OCI-LY1 (cell line): ENCODE measurements at regions not wholly inside any gene's neighbourhood (a gene's known extent, or its start where the extent isn't known, plus 50 kb on each side); places are given as distances from the start of the nearest gene placed in this dataset.

Experiments used
- H2AFZ ChIP-seq: fragments of 200-600 bp; sonication (generic), shearing (Covaris generic); 2 replicates; pipeline ENCODE4 v1.6.0; 2014; ENCODE audit warnings: antibody characterized with exemption, mild to moderate bottlenecking, low read length
- H3F3A ChIP-seq: fragments of 200-600 bp; sonication (generic), shearing (Covaris generic); 2 replicates; pipeline ENCODE4 v1.6.0; 2014; ENCODE audit warnings: mild to moderate bottlenecking, antibody characterized with exemption, low read length, moderate library complexity; ENCODE audit not compliant: insufficient read depth
- H3K27ac ChIP-seq: fragments of 200-600 bp; sonication (generic); 2 replicates; pipeline ENCODE4 v1.5.1; 2014; ENCODE audit warnings: low read length, mixed run types, mild to moderate bottlenecking, low read depth; ENCODE audit not compliant: poor library complexity, severe bottlenecking
- H3K27me3 ChIP-seq: fragments of 200-600 bp; sonication (generic); 2 replicates; pipeline ENCODE4 v1.6.0; 2014; ENCODE audit warnings: antibody characterized with exemption, mild to moderate bottlenecking, low read length, moderate library complexity; ENCODE audit not compliant: insufficient read depth
- H3K36me3 ChIP-seq: fragments of 200-600 bp; sonication (generic); 2 replicates; pipeline ENCODE4 v1.6.1; 2014; ENCODE audit warnings: mild to moderate bottlenecking, antibody characterized with exemption, low read length, moderate library complexity, mixed read lengths; ENCODE audit not compliant: insufficient read depth
- H3K4me1 ChIP-seq: fragments of 200-600 bp; sonication (generic); 2 replicates; pipeline ENCODE4 v1.5.1; 2014; ENCODE audit warnings: mild to moderate bottlenecking, low read length, moderate library complexity; ENCODE audit not compliant: insufficient read depth, severe bottlenecking
- H3K4me2 ChIP-seq: fragments of 200-600 bp; sonication (generic), shearing (Covaris generic); 2 replicates; pipeline ENCODE4 v1.6.1; 2014; ENCODE audit warnings: low read length
- H3K4me3 ChIP-seq: fragments of 200-600 bp; sonication (generic); 2 replicates; pipeline ENCODE4 v1.5.1; 2014; ENCODE audit warnings: low read length, low read depth, mild to moderate bottlenecking, mixed read lengths; ENCODE audit not compliant: poor library complexity, severe bottlenecking
- H3K79me2 ChIP-seq: fragments of 200-600 bp; shearing (Covaris generic); 2 replicates; pipeline ENCODE4 v1.6.1; 2016; ENCODE audit warnings: mixed run types, low read length, mixed read lengths; ENCODE audit not compliant: insufficient read depth
- H3K9ac ChIP-seq: fragments of 200-600 bp; sonication (generic), shearing (Covaris generic); 2 replicates; pipeline ENCODE4 v1.6.1; 2014; ENCODE audit warnings: mild to moderate bottlenecking, low read length, mixed read lengths
- H3K9me2 ChIP-seq: fragments of 200-600 bp; sonication (generic), shearing (Covaris generic); 2 replicates; pipeline ENCODE4 v1.6.1; 2014; ENCODE audit warnings: low read depth, mild to moderate bottlenecking, low read length, mixed read lengths
- H3K9me3 ChIP-seq: fragments of 200-600 bp; shearing (Covaris generic); 2 replicates; pipeline ENCODE4 v1.6.1; 2014; ENCODE audit warnings: low read length, mixed read lengths
- H4K20me1 ChIP-seq: fragments of 200-600 bp; sonication (generic), shearing (Covaris generic); 2 replicates; pipeline ENCODE4 v1.6.0; 2016; ENCODE audit warnings: mild to moderate bottlenecking, low read length; ENCODE audit not compliant: insufficient read depth
- CTCF ChIP-seq: fragments of 200-600 bp; sonication (generic), shearing (Covaris generic); IDR thresholded peaks from 2 replicates; pipeline ENCODE4 v1.5.1; 2017; ENCODE audit warnings: mild to moderate bottlenecking, antibody characterized with exemption, low read length, moderate library complexity, mixed read lengths
- EZH2 ChIP-seq: fragments of 200-600 bp; sonication (generic), shearing (Covaris generic); IDR thresholded peaks from 2 replicates; pipeline ENCODE4 v1.8.0; 2017; ENCODE audit warnings: borderline replicate concordance, mixed run types, mild to moderate bottlenecking, antibody characterized with exemption, low read length, moderate library complexity, mixed read lengths

DNA sequence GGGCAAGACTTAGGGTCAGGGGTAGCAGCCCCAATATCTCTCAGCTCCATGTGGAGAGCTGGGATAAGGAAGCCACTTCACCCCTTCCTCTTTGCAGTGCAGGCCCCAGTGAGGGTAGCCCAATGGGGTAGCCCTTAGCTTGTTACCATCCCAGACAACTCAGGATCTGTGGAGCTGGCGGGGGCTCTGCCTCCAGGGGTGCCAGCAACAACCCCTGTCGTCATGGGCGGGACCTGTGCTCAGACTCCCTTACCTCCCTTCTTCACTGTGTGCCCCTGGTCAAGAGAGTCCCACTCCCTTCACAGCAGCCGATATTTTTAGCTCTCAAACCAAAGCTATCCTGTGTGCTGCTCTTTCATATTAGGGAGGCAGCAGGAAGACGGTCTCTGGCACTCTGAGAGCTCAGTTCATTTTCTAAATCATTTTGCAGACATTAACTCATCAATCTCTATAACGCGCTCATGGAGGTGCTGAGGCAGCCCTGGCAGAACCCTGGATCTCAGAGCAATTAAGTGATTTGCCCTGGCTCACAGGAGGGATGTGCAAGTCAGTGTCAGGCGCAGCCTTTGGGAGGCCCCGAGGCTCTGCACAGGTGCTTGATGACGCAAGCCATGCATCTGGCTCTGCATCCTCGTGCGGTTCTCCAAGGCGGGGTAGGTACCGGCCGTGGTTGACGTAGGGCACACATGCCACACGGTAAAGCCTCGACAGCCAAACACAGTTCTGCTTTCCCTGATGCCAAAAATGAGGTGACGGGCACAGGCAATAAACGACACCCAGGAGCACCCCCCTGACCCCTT lies 357.6 kb downstream of the SHANK2 start:
- no peak overlapping the region for H2AFZ ChIP-seq
- no peaks in the 10 kb centered on the region for H3K36me3 ChIP-seq
- no peaks in the 10 kb centered on the region for H3K4me1 ChIP-seq
- H3K4me3 ChIP-seq: no peak overlapping the region
- H3K79me2 ChIP-seq: no peaks in the 10 kb centered on the region
- peaks cover 8% of the 10 kb centered on the region for H3K9me3 ChIP-seq
- no peaks in the 10 kb centered on the region for H4K20me1 ChIP-seq
- H3K27me3 ChIP-seq: no peaks in the 10 kb centered on the region
- H3K9me2 ChIP-seq: no peaks in the 10 kb centered on the region
- TF ChIP-seq EZH2: no peak
- no peak for TF ChIP-seq CTCF
- H3F3A ChIP-seq: no peaks in the 10 kb centered on the region
- no peak overlapping the region for H3K9ac ChIP-seq
- no peak overlapping the region for H3K4me2 ChIP-seq
- H3K27ac ChIP-seq: no peak overlapping the region

- Histone ChIP-seq H3K79me2 (no peaks in the 10 kb centered on the region), H3K27ac (no peak overlapping the region), H3K4me1 (no peaks in the 10 kb centered on the region), H3F3A (no peaks in the 10 kb centered on the region), H3K9me2 (no peaks in the 10 kb centered on the region), H3K9me3 (peaks cover 8% of the 10 kb centered on the region), H3K4me3 (no peak overlapping the region), H3K4me2 (no peak overlapping the region), H3K27me3 (no peaks in the 10 kb centered on the region), H3K9ac (no peak overlapping the region), H3K36me3 (no peaks in the 10 kb centered on the region), H4K20me1 (no peaks in the 10 kb centered on the region), H2AFZ (no peak overlapping the region)
- no peak for TF ChIP-seq CTCF
- no peak for TF ChIP-seq EZH2
Measured at GRCh38 chr11:70895366-70895670, 357.1 kb downstream of the SHANK2 start.

DNA sequence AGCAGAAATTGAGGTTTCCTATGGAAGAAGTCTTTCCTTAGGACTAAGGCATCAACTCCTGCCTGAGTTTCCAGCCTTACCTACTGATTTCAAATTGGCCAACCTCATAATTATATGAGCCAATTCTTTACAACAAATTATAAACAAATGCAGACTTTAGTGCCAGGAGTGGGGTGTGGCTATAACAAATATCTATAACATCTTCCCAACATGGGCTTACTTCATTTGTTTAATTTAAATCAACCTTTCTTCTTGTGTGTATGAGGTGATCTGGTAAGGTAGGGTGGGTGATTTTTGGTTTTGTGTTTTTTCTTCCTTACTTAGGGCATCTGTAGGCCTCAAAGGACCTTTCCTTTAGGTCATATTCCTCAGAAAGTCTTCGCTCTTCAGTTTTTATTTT lies 354.9 kb downstream of the SHANK2 start:
- no peaks in the 10 kb centered on the region for H3F3A ChIP-seq
- TF ChIP-seq CTCF (no peak), EZH2 (no peak)
- no peak overlapping the region for H3K9ac ChIP-seq
- H3K27ac ChIP-seq: no peak overlapping the region
- peaks cover 8% of the 10 kb centered on the region for H3K9me3 ChIP-seq
- H4K20me1 ChIP-seq: no peaks in the 10 kb centered on the region
- H2AFZ ChIP-seq: no peak overlapping the region
- no peaks in the 10 kb centered on the region for H3K27me3 ChIP-seq
- H3K4me3 ChIP-seq: no peak overlapping the region
- H3K79me2 ChIP-seq: no peaks in the 10 kb centered on the region
- no peak overlapping the region for H3K4me2 ChIP-seq
- H3K4me1 ChIP-seq: no peaks in the 10 kb centered on the region
- no peaks in the 10 kb centered on the region for H3K36me3 ChIP-seq
- H3K9me2 ChIP-seq: no peaks in the 10 kb centered on the region
